TTC549 (cell line): ENCODE measurements at regions not wholly inside any gene's neighbourhood (a gene's known extent, or its start where the extent isn't known, plus 50 kb on each side); places are given as distances from the start of the nearest gene placed in this dataset.
"Not testable (repeated sequence)": the region's sequence is repeated elsewhere in the genome, so short reads cannot be mapped to it uniquely, and the experiment has no call there.

ENCODE experiments used
- FAIRE-seq: peaks from 2 replicates; lab custom pipeline; 2012; peaks lifted over from hg19 to GRCh38; lab: Jason Lieb, UNC

- no peak for FAIRE-seq
Observed at GRCh38 chr10:131532745-131533341, 221.3 kb upstream of the TCERG1L start.

GRCh38 chr10:131533846-131534526 is 222.5 kb upstream of the TCERG1L start:
- FAIRE-seq = no peak

- FAIRE-seq = no peak
Observed at GRCh38 chr10:131534836-131535235, 223.3 kb upstream of the TCERG1L start.

- no peak for FAIRE-seq
Observed at GRCh38 chr10:131536676-131537075, 225.2 kb upstream of the TCERG1L start.

- FAIRE-seq = no peak
Observed at GRCh38 chr10:131537281-131537680, 225.8 kb upstream of the TCERG1L start.

- no peak for FAIRE-seq
Observed at GRCh38 chr10:131544495-131544894, 233.0 kb upstream of the TCERG1L start.

GRCh38 chr10:131546086-131546810 is 234.7 kb upstream of the TCERG1L start:
- no peak for FAIRE-seq

- FAIRE-seq = no peak
Observed at GRCh38 chr10:131547129-131547799, 235.7 kb upstream of the TCERG1L start.

- no peak for FAIRE-seq
Observed at GRCh38 chr10:131548176-131548575, 236.7 kb upstream of the TCERG1L start.

- no peak for FAIRE-seq
Observed at GRCh38 chr10:131549116-131549515, 237.6 kb upstream of the TCERG1L start.

GRCh38 chr10:131553121-131553520 is 241.6 kb upstream of the TCERG1L start:
- FAIRE-seq = no peak

- FAIRE-seq = no peak
Observed at GRCh38 chr10:131553581-131553980, 242.1 kb upstream of the TCERG1L start.

GRCh38 chr10:131554821-131555220 is 243.3 kb upstream of the TCERG1L start:
- no peak for FAIRE-seq

- FAIRE-seq = no peak
Observed at GRCh38 chr10:131555406-131555805, 243.9 kb upstream of the TCERG1L start.

- FAIRE-seq = no peak
Observed at GRCh38 chr10:131556061-131556896, 244.8 kb upstream of the TCERG1L start.

- no peak for FAIRE-seq
Observed at GRCh38 chr10:131556897-131557495, 245.5 kb upstream of the TCERG1L start.

GRCh38 chr10:131557956-131558355 is 246.4 kb upstream of the TCERG1L start:
- not testable (repeated sequence) for FAIRE-seq

GRCh38 chr10:131559450-131559911 is 248.0 kb upstream of the TCERG1L start:
- FAIRE-seq = no peak

GRCh38 chr10:131560166-131560565 is 248.6 kb upstream of the TCERG1L start:
- no peak for FAIRE-seq

GRCh38 chr10:131560706-131561355 is 249.3 kb upstream of the TCERG1L start:
- FAIRE-seq = no peak

- FAIRE-seq = no peak
Observed at GRCh38 chr10:131561897-131562296, 250.4 kb upstream of the TCERG1L start.
